Fibroblast of skin of back (primary cell): ENCODE measurements at regions not wholly inside any gene's neighbourhood (a gene's known extent, or its start where the extent isn't known, plus 50 kb on each side); places are given as distances from the start of the nearest gene placed in this dataset.

Source experiments
- DNase-seq: peaks from one replicate; pipeline ENCODE4 v3.0.0-alpha.2; 2013

DNA sequence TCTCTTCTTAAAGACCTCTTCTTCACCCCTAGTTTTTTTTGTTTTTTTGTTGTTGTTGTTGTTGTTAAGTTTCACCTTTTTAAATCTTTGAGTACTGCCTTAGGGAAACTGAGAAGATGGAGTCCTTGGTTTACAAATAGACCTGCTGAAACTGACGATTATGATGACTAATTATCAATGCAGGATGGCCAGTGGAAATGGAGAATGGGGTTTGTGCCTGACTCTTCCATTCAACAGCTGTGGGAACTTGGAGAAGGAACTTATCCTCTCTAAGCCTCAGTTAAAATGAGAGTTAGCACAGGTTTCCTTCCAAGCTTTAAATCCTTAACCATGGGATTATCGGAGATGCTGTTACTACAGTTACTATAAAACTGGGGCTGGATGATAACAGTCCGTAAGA lies 66.7 kb upstream of the PNMA1 start:
- DNase-seq, result no peak

DNA sequence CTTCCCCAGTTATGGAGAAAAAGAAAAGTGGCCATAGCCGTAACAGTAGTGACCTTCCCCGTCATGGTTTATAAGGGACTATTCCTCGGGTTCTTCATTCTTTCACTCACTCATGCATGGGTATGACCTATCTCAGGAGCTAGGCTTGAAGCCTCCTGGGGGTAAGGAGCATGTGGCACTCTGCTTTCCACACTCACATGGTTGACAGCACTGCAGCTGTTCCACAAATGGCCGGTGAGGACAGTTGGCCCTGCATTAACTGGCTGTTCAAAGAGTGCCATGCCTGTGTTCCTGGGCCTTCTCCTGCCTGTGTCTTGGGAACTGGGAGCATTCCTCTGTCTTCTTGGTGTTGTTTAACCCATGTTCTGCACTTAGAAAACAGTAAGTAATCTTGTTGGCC lies 66.2 kb upstream of the PNMA1 start:
- DNase-seq, result no peak

DNA sequence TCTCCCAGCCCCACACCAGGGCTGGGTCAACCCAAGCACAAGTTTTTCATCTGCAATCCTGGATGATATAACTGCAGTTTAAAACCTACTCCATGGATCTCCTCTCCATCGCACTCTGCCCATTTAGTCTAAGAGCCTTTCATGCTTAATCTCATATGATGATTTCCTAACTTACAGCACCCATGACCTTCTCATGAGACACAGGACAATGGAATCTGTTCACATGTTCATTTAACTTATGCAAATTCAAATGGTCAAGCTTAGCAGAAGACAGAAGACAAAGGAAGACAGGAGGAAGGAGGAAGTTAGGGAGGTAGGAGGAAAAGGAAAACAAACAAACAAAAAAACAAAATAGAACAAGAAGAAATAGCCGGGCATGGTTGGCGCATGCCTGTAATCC lies 64.6 kb upstream of the PNMA1 start:
- DNase-seq, result no peak

DNA sequence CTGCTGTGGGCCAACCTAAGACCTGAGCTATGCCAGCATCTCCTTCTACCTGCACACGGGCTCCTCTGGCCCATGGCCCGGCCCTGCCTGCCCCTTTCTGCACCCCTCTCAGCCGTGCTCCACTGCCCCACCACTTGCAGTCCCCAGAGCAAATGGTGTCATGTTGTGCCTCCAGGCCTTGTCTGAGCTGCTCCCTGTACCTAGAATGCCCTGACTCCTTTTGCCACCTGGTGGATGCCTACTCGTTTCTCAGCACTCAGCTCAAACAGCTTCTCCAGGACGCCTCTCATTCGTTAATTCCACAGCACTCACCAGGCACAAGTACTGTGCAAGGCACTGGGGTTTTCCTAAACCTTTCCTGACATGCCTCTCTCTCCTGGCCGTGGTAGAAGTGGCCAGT lies 63.2 kb upstream of the PNMA1 start:
- no peak for DNase-seq

DNA sequence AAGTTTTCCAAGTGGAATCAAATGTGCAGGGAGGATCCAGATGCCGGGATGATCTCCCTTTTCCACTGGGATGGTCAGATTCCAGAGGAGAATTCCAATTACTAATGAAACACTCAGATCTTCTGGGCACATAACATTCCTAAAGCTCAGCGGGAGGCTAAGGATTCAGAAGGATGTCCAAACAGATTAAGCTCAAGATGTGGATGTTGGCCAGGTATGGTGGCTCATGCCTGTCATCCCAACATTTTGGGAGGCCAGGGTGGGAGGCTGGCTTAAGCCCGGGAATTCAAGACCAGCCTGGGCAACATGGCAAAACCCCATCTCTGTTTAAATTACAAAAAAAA lies 62.0 kb upstream of the PNMA1 start:
- DNase-seq, result peak; percentile 89

DNA sequence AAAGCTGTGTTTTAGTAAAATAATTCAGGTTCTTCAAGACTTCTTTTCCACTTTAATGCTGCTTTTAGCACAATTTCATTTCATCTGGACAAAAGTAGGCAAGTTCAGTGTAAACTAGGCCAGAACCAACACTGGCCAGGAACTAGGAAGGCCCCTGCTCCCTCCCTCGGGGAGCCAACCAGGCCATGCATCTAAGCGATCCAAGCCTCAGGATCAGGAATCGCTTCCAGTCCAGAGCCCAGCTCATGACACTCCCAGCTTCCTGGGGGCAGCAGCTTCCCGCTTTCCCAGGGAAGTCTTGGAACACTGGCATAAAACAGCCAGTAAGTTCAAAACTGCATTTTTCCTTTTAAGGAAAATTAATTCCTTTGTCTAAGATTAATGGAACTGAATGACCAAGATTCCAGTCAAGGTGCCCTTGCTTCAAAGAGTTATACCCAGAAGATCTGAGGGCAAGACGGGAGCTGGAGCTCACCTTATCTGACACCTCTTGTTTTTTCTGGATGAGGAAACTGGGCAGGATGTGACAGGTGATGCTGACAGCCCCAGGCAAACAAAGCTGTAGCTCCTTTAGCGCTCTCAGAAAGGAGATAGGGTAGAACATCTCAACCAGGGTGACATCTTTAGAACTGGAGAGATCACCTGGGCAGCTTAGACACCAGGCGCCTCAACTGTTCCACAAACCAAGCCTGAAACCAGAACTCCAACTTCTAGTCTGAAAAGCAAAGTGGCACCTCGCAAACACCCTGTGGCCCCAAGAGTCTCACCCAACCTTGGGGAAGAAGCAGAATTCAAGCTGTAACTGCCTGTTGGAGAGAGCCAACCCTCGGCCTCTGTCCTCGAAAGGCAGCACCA lies 61.4 kb upstream of the PNMA1 start:
- DNase-seq, result no peak

DNA sequence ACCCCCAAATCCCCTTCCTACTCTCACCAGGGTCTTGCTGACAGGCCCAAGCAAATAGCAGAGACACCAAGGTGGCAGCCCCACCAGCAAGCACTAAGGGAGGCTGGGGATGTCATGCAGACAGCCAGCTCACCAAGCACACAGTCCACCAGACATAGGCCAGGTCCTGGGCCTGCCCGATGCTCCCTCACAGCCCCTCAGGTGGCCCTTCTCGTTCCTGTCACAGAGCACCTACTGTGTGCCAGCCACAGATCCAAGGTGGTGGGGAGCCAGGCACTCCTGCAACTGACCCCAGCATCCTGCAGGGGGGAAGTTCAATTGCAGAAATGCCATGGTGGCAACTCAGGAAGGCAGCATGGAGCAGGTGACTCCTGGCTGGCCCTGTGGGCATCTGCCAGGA lies 60.5 kb upstream of the PNMA1 start:
- DNase-seq, result no peak

DNA sequence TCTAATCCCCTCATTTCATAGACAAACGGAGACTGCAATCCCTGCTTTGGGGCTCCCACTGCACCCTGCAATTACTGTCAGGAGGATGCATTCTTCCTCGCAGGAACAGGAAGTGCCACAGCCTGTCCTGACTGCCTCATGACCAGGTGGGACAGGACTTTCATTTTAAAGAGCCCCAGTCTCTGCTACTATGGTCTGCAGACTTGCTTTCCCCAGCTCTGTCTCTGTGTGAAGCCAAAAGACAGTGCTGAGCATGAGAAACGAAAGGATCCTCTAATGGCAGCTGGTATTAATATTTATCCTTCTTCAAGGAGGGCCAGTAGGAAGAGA lies 60.0 kb upstream of the PNMA1 start:
- DNase-seq, result no peak

DNA sequence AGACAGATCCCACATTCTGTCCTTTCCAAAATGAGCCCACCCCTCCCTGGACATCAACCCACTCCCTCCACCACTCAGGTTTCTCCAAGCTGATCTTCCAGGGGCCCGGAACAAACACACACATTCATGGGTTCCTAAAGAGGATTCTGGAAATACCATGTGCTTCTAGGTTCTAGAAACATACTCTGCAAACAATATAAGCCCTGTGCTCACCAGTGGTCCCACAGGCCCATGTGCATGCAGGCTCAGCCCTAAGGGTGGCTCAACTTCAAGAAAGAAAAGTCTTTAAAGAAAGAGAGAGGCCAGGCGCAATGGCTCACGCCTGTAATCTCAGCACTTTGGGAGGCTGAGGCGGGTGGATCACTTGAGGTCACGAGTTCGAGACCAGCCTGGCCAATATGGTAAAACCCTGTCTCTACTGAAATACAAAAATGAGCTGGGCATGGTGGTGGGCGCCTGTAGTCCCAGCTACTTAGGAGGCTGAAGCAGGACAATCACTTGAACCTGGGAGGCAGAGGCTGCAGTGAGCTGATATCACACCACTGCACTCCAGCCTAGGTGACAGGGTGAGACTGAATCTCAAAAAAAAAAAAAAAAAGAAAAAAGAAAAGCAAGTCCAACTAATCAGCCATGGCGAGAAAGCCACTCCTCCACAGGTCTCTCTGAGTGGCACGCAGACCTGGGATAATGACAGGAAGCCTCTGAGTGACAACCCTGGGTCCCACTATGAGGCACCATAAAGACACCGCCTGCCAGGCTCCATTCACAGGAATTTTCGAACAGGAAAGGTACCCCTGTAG lies 59.5 kb upstream of the PNMA1 start:
- no peak for DNase-seq

DNA sequence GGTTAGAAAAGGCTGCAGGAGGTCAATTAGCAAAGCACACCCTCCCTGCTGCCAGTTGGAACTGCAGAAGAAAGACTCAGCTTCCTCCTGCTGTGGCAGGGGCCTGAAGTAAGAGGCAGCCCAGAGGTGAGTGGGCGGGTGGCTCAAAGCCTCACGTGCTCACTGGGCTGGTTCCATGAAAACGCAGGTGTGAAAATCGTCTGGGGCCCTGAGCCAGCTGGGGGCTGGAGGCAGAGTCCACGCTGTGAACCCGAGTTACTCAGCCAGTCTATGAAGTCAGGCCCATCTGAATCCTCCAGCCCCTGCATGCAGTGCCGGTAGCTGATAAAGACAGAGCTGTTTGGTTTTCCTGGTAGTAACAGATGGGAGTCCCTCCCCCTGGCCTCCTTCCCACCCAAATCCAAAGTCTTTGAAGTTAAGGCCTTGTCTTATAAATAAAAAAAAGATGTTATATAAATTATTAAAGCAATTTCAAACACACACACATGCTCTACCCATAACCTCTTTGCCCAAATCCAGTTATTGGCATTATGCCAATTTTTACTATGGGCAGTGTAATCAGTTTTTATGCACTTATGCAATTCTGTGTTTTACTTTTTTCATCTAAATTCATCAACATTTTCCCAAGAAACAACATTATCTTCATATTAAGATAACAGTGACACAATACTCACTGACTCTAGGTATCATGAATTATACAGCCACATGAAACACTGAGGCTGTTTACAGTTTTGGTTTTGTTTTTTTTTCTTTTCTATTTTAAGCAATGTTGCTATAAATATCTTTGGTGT lies 57.9 kb upstream of the PNMA1 start:
- no peak for DNase-seq

DNA sequence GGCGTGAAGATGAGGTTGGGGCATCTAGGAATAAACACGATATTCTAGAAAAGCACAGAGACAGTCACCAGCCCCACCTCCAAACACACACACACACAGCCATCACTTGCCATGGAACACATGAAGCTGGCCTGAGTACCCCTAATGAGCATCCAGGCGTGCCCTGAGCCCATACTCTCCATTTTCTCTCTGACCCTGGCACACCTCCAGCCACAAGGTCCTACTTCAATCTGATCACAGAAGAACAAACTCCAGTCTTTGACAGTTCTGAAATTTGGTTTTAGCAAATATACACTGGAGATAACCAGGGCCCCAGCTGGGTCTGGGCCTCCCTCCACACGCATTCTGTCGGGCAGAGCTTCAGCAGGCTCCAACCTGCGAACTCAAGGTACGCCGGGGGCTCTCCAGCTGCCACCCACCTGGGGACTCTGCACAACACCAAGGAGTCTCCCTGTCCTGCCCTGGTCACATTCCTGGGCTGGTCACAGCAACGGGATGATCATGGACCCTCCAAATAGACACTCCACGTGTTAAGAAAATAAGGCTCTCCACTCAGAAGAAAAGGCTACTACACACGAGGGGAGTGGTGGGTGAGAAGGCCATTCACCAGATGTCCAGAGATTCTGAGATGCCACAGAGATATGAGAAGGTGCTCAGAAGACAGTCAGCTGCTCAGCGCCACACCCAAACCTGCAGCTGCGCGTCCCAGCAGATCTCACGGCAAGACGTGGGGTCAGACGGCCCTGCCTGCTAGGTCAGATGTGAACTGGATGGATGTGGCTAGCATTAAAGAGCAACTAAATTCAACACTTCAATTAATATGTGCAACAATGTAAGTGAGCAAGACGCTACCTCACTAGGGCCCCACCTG lies 57.0 kb upstream of the PNMA1 start:
- no peak for DNase-seq

DNA sequence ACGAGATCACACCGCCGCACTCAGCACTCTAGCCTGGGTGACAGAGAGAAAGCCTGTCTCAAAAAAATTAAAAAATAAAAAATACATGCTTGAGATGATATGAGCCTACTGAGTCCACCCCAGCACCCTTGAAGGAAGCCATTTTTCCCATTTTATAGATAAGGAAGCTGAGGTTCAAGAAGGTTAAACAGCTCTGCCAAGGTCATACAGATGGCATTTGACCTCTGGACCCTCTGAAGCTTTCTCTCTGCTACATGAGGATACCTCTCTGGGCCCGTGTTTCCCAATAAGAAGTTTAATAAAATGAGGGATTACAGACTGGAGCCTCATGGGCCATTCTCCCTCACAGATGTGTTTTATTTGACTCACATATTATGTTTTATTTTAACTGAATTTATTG lies 53.9 kb upstream of the PNMA1 start:
- DNase-seq, result no peak

DNA sequence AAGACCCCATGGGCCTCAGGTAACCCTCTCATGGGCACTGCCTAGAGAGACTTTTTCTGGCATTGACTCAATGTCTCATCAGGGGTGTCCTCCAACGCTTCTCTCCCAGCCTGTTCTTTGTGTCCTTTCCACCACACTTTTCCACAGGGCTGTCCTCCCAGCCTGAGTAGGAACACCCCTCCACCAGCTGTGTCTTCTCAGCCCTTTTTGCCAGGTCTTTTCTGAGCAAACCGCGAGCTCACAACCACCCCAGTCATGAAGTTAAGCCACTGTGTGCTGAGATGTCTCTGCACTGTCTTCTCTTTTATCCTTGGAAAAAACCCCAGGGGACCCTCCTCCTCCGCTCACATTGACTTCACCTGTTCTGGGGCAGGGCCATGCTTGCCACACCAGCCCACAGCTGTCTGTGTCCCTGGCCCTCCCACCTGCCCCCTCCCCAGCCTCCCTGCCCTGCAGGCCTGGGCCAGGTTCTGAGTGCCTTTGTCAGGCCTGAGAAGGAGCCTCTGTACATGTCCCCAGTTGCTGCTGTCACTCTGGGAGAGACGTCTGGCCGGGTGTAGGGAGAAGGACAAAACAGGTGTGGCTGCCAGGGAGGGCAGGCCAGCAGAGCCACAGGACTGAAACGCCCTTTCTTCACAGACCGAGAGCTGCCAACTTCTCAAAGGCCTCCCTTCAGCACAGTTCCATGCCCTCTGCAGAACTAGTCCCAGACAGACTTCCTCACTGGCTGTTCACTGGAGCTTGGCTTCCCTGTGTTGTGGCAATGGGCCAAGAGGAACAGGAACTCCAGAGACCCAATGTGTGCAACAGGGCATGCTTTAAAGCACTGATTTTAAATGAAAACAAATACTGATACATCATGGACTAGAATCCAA lies 50.5 kb upstream of the PNMA1 start:
- DNase-seq, result no peak
